ENCODE measurements at regions not wholly inside any gene's neighbourhood (a gene's known extent, or its start where the extent isn't known, plus 50 kb on each side); places are given as distances from the start of the nearest gene placed in this dataset.

DNA sequence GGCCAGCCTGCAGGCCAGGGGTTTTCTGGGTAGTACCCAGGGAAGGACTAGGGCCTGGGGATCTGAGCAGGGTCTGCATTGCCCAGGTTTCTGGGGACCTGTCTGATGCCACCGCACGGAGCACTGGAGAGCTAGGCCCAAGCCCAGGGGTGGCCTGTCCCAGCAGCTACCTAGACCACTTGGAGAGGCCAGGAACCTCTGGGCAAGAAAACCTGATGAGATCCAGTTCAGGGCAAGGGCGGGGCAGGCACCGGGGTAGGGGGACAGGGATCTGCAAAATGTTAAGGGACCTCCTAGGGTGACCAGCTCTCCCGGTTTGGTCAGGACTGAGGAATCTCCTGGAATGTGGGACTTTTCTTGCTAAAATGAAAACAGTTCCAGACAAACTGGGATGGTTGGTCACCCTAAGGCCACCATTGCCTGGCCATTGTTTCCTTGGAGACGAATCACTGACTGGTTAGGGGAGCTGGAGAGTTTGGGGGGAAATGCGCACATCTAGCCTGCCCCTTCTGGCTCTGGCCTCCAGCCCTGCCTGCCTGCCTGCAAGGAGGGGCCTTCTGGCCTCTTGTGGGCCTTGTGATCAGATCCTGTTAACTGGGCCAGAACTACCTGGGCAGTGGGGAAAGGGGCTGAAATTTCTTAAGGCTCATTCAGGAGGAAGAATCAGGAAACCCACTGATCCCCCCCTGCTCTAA, 117.4 kb upstream of the TLE3 start:
- no peak for DNase-seq

DNA sequence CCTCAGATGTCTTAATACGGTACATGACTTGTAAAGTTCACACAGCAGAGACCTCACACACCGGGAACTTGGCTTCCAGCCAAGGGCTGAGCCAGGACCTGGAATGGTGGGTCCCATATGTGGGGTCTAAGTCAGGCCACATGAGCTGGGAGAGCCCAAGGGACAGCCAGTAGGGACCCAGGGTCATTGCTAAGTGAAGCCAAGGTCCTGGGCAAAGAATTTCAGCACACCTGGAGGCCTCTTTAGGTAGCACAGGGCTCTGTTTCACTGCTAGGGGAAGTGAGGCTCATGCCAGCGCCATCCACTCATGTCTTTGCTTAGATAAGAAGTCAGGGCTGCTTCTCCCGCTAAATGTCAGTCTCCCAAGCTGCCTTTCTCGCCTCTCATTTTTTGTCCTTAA, 116.6 kb upstream of the TLE3 start:
- no peak for DNase-seq

- no peak for DNase-seq
These were observed 116.1 kb upstream of the TLE3 start for GRCh38 chr15:70213794-70214193.

DNA sequence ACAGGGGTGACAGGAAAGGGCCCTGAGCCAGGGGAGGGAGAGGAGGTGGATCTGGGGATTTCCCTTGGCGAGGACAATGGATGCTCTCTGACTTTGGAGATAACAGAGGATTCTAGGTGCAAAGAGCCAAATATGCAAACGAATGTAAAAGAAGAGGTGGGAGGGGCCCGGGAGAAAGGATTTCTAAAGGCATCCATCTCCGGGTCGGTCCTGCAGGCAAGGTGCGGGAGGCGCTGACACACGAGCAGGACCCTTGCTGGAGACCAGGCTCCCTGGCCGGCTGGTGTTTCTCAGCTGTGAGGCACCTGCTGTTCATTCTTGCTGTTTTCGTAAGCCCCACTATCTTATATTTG, 115.2 kb upstream of the TLE3 start:
- DNase-seq = no peak

GRCh38 chr15:70212286-70212962, 114.7 kb upstream of the TLE3 start:
- DNase-seq = no peak

GRCh38 chr15:70210528-70210927, 112.8 kb upstream of the TLE3 start:
- DNase-seq = no peak

- no peak for DNase-seq
These were observed 112.4 kb upstream of the TLE3 start for GRCh38 chr15:70210076-70210475.

DNA sequence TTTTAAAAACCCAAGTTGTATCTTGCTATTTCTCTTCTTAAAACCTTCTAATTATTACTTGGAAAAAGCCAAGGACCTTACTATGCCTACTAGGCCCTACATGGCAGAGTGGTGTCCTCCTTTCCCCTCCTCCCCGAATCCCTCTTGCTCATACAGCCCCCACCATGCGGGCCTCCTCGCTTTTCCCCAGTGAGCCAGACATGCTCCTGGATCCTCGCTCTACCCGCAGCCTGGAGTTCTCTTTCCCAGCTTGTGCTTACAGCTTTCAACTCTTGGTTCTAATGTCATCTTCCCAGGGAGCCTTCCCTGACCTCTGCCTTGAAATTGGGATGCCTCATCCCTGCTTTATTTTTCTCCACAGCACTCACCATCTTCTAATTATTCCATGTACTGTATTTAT, 111.8 kb upstream of the TLE3 start:
- no peak for DNase-seq

- no peak for DNase-seq
These were observed 110.6 kb upstream of the TLE3 start for GRCh38 chr15:70208332-70208731.

- DNase-seq = no peak
These were observed 109.0 kb upstream of the TLE3 start for GRCh38 chr15:70206668-70207067.

- DNase-seq = no peak
These were observed 106.9 kb upstream of the TLE3 start for GRCh38 chr15:70204652-70205051.

DNA sequence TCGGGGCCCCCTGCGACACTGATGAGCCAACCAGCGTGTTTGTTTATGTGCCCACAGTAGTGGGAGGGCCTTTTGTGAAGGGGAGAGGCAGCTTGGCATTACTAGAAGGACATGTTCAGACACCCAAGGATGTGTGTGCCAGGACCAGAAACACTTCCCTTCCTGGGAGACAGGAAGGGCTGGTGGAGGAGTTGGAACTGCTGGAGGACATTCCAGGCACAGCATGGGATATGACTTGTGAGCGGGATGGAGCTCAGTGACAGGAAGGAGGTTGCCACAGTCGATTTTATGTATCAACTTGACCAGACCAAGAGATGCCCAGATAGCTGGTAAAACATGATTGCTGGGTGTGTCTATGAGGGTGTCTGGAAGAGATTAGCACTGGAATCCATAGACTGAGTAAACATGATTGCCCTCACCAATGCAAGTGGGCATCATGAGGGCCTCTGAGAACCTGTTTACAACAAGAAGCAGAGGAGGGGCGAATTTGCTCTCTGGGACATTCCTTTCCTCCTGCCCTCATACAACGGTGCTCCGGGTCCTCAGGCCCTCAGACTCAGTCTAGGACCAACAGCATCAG, 106.4 kb upstream of the TLE3 start:
- DNase-seq = no peak

DNA sequence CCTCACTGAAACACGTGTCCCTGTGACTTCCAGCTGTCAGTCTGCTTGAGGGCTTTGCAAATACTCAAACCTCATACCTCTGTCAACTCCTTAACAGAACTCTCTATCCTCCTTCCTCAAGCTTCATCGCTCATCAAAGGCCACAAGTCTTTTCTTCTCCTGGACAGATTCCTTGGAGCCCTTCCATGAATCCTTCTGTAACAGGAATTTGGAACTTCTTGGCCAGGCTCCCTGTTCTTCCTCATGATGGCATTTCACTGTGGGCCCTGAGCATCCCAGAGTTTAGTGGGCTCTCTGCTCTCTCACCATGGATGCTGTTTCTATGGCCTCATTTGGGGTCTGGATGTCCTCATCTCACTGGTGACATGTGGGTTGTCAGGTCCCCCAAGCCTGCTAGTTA, 105.0 kb upstream of the TLE3 start:
- no peak for DNase-seq

- no peak for DNase-seq
These were observed 103.7 kb upstream of the TLE3 start for GRCh38 chr15:70201425-70201775.

- DNase-seq = peak in 1 of 14 donors; percentile 19
These were observed 103.1 kb upstream of the TLE3 start for GRCh38 chr15:70200511-70201424.

- no peak for DNase-seq
These were observed 102.1 kb upstream of the TLE3 start for GRCh38 chr15:70199540-70200410.

- no peak for DNase-seq
These were observed 101.4 kb upstream of the TLE3 start for GRCh38 chr15:70199124-70199482.

DNA sequence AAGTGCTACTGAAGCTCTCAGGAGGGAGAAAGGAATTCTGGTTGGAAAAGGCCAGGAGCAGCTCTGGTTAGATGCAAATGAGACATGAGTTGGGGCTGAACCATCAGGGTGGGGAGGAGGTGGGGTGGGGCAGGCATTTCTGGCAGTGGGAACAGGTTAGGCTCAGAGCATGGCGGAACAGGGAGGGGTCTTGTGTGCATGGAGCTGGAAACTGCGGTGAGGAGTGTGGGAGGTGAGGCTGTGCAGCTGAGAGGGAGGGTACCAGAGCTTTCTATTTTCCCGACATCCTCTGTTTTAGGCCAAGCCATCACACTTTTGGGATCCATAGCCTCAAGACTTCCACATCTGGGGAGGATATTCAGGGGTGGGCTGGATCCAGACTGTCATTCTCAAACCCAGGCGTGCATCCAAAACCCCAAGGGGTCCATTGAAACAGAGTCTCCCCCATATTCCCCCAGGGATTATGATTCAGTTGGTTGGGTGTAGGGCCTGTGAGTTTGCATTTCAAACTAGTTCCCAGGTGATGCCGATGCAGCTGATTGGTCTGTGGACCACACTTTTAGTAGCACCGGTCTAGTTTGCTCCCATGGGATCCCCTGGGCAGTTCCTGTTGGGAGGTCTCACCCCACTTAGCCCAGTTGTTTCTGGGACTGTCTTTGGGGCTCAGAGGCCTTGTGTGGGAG, 100.9 kb upstream of the TLE3 start:
- no peak for DNase-seq

GRCh38 chr15:70197945-70198361, 100.2 kb upstream of the TLE3 start:
- no peak for DNase-seq

GRCh38 chr15:70197318-70197944, 99.7 kb upstream of the TLE3 start:
- DNase-seq = no peak

All from C1 segment of cervical spinal cord (tissue), 14 donors.